Ishikawa (cell line): ENCODE measurements at regions not wholly inside any gene's neighbourhood (a gene's known extent, or its start where the extent isn't known, plus 50 kb on each side); places are given as distances from the start of the nearest gene placed in this dataset.

Source experiments
- EP300 ChIP-seq: IDR thresholded peaks from 2 replicates; pipeline ENCODE4 v1.6.1; 2012; ENCODE audit warnings: borderline replicate concordance
- RAD21 ChIP-seq: IDR thresholded peaks from 2 replicates; pipeline ENCODE4 v1.6.1; 2012; ENCODE audit warnings: low read depth
- TCF12 ChIP-seq: IDR thresholded peaks from 2 replicates; pipeline ENCODE4 v1.6.1; 2012; ENCODE audit warnings: low read depth
- TF ChIP-seq, protein P1 (sequence below): IDR thresholded peaks from 2 replicates; pipeline ENCODE4 v1.6.1; 2012
- TF ChIP-seq, protein P2 (sequence below): IDR thresholded peaks from 2 replicates; pipeline ENCODE4 v1.6.1; 2012; ENCODE audit warnings: low read depth, mild to moderate bottlenecking

DNA sequence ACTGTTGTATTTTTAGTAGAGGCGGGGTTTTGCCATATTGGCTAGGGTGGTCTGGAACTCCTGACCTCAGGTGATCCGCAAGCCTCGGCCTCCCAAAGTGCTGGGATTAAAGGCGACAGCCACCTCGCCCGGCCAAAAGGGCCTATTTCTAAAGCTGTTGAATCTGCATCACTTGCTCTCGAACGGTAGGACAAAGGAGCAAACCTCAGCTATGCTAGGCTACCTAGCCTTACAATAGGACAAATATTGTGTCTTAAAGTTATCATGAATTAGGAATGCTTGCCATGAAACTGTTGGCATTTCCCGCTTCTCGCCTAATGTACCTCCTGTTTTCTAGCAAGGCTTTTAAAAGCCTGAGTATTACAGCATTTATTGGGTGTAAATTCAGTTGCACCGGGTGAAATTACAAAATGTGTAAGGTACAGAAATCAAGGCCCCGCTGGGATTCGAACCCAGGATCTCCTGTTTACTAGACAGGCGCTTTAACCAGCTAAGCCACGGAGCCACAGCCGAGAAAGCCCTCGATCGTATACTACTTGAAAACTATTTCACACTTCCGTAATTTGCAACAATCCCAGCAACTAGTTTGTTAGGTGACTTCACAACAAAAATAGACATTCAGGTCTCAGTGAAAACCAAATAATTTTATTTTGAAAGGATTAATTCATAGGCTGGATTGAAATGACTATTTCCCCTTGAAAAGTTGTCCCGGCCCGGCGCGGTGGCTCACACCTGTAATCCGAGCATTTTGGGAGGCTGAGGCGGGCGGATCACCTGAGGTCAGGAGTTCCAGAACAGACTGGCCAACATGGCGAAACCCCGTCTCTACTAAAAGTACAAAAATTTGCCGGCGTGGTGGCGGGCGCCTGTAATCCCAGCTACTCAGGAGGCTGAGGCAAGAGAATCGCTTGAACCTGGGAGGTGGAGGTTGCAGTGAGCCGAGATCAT is 211.6 kb upstream of the ZNF184 start:
- TF ChIP-seq RAD21 (no peak), EP300 (no peak), TCF12 (no peak)
- TF ChIP-seq, protein P1, sequence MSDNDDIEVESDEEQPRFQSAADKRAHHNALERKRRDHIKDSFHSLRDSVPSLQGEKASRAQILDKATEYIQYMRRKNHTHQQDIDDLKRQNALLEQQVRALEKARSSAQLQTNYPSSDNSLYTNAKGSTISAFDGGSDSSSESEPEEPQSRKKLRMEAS, result peak; percentile 29; the same call in 1 of the 2 replicates
- TF ChIP-seq, protein P2, sequence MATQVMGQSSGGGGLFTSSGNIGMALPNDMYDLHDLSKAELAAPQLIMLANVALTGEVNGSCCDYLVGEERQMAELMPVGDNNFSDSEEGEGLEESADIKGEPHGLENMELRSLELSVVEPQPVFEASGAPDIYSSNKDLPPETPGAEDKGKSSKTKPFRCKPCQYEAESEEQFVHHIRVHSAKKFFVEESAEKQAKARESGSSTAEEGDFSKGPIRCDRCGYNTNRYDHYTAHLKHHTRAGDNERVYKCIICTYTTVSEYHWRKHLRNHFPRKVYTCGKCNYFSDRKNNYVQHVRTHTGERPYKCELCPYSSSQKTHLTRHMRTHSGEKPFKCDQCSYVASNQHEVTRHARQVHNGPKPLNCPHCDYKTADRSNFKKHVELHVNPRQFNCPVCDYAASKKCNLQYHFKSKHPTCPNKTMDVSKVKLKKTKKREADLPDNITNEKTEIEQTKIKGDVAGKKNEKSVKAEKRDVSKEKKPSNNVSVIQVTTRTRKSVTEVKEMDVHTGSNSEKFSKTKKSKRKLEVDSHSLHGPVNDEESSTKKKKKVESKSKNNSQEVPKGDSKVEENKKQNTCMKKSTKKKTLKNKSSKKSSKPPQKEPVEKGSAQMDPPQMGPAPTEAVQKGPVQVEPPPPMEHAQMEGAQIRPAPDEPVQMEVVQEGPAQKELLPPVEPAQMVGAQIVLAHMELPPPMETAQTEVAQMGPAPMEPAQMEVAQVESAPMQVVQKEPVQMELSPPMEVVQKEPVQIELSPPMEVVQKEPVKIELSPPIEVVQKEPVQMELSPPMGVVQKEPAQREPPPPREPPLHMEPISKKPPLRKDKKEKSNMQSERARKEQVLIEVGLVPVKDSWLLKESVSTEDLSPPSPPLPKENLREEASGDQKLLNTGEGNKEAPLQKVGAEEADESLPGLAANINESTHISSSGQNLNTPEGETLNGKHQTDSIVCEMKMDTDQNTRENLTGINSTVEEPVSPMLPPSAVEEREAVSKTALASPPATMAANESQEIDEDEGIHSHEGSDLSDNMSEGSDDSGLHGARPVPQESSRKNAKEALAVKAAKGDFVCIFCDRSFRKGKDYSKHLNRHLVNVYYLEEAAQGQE, result no peak
